GM18499 (cell line): ENCODE measurements at regions not wholly inside any gene's neighbourhood (a gene's known extent, or its start where the extent isn't known, plus 50 kb on each side); places are given as distances from the start of the nearest gene placed in this dataset.
A peak's percentile ranks its signal among the peaks of the same experiment; 100 is the strongest.

ENCODE experiments used
- ATAC-seq: cut with Tn5 transposase; IDR thresholded peaks from one replicate; pipeline ENCODE4 v1.9.1; 2021; ENCODE audit warnings: moderate number of reproducible peaks; ENCODE audit not compliant: insufficient read depth, unreplicated experiment

- peak; percentile 76 for ATAC-seq
Observed at GRCh38 chr7:21352540-21353387, 75.1 kb upstream of the SP4 start.

GRCh38 chr7:21353388-21353780, 74.5 kb upstream of the SP4 start:
- ATAC-seq, result no peak

GRCh38 chr7:21354284-21354683, 73.6 kb upstream of the SP4 start:
- ATAC-seq, result no peak

GRCh38 chr7:21355406-21355874, 72.4 kb upstream of the SP4 start:
- ATAC-seq, result peak; percentile 70

GRCh38 chr7:21356616-21357015, 71.3 kb upstream of the SP4 start:
- no peak for ATAC-seq

- no peak for ATAC-seq
Observed at GRCh38 chr7:21357151-21358097, 70.5 kb upstream of the SP4 start.

DNA sequence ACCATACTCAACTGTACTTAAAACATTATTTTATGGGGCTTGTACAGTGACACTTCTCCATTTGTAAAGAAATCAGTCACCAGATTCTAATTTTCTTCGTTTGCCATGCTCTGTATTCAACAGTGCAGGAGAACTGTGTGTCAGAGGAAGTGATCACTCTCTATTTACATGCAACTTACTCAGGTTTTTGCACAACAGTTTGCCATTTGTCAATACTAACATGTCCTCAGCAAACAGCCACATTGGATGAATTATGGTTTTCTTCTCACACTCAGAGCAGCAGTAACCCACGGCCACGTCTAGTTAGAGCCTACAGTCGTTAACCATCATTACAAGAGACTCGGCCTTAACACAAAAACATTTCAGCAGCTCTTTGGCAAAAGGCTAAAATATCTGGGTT, 69.2 kb upstream of the SP4 start:
- no peak for ATAC-seq

- no peak for ATAC-seq
Observed at GRCh38 chr7:21359163-21359562, 68.7 kb upstream of the SP4 start.

DNA sequence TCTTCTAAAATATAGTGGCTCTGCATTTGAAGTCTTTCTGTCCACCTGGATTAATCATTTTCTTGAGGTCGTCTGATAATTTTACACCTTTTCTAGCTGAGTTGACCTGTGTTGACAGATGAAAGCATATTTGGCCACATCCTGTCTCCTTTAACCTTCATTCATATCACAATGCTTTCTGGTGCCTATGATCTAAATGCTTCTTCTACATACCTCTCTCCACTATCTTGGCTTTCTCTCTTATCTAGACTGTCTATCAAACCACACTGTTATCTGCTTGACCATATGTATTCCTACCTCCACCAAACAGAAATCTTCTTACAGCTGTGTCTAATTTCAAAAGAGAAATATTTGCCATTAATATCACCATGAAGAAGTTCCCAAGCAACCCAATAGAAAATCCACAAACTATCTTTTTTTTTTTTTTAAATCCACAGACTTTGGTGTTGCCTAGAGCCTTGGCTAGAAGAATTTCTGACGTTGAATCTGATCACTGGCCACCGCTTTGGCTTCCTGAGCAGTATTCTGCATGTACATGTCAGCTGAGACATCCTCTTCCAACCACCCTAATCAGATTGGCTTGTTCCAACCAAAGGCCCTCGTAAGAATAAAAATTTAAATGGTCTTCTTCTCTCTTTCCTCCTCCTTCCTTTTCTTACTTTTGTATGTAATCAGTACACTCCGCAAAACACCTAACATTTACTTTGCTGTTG, 66.3 kb upstream of the SP4 start:
- ATAC-seq, result no peak

DNA sequence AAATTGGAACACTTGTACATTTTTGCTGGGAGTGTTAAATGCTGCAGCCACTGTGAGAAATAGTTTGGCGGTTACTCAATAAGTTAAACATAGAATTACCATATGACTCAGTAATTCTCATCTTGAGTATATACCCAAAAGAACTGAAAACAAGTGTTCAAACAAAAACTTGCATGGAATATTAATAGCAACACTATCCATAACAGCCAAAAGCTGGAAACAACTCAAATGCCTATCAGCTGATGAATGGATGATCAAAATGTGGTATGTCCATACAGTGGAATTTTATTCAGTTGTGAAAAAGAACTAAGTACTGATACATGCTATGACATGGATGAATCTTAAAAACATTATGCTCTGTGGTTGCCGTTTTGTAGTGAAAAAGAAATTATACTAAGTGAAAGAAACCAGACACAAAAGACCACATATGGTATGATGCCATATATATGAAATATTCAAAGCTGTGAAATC, 63.0 kb upstream of the SP4 start:
- peak; percentile 80 for ATAC-seq

GRCh38 chr7:21365866-21366624, 61.8 kb upstream of the SP4 start:
- ATAC-seq, result no peak

GRCh38 chr7:21367081-21367480, 60.8 kb upstream of the SP4 start:
- ATAC-seq, result no peak

- ATAC-seq, result no peak
Observed at GRCh38 chr7:21367537-21367936, 60.3 kb upstream of the SP4 start.

DNA sequence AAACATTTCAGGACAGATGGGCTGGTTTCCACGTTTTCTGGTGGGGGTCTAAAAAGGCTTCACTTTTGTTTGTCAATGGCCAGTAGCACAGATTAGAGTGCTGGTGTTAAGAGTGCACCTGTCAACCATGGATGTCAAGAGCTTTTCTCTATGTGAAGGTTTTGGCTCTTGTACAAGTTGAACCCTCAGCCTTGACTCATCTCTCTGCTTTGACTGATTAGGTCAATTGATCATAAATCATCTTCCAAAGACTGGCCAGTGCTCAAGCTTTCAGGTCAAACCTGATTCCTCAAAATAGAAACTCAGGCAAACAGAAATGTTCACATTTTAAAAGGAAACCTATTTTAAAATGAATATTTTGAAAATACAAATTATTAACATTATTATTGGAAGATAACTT, 59.6 kb upstream of the SP4 start:
- no peak for ATAC-seq

- ATAC-seq, result no peak
Observed at GRCh38 chr7:21370283-21370982, 57.5 kb upstream of the SP4 start.

DNA sequence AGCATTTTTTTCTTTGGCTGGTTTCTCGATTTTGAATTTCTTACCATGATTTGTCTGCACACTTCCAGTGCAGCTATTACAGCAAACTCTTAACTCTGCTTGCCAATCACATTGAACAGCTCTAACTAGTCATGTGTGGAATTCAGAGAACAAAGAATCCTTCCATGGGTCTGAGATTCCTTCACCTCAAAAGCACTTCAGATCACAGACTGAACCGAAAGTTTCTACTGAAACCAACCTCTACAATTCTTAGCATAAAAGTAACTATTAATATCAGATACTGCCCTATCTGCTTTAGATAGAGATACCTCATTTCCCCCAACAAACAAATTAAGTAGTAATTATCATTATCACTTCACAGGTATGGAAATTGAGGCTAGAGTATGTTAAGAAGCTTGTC, 56.5 kb upstream of the SP4 start:
- no peak for ATAC-seq

DNA sequence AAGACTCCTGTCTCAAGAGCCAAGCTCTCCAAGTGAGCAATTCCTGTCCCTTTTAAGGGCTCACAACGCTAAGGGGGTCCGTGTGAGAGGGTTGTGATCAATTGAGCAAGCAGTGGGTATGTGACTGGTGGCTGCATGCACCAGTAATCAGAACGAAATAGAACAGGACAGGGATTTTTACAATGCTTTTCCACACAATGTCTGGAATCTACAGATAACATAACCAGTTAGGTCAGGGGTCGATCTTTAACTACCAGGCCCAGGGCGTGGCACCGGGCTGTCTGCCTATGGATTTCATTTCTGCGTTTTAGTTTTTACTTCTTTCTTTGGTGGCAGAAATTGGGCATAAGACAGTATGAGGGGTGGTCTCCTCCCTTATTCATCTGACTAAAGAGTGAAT, 54.9 kb upstream of the SP4 start:
- no peak for ATAC-seq

DNA sequence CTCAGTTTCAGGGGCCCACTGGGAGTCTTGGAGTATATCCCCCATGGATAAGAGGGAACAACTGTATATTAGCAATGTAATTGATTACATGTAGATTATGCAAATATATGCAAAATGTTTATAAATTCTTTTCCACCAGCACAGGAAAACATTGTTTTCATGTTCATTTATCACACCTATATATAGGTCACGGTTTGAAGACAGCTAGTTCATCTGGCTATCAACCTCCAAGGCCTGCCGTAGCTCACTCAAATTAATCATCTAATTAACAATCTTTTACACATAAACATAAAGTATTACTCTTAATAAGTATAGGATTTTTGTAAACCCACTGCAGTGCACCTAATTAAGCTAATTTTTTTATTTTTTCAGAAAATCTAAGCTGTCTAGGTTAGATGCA, 53.7 kb upstream of the SP4 start:
- ATAC-seq, result no peak

GRCh38 chr7:21377545-21377944, 50.3 kb upstream of the SP4 start:
- ATAC-seq, result no peak
